GM23338 (cell line): ENCODE measurements at regions not wholly inside any gene's neighbourhood (a gene's known extent, or its start where the extent isn't known, plus 50 kb on each side); places are given as distances from the start of the nearest gene placed in this dataset.

Experiments
- ATAC-seq: fragments of 200-7000 bp; cut with Tn5 transposase; 3 replicates; pipeline ENCODE4 v1.9.1; 2020
- DNase-seq: peaks from one replicate; pipeline ENCODE4 v3.0.0-alpha.2; 2015; ENCODE audit warnings: low spot score
- H2AFZ ChIP-seq: fragments of 200-600 bp; sonication (generic); 2 replicates; pipeline ENCODE4 v1.8.0; 2016; ENCODE audit warnings: antibody characterized with exemption, mild to moderate bottlenecking, moderate library complexity
- H3F3A ChIP-seq: fragments of 200-600 bp; sonication (generic); replicated peaks from 2 replicates; pipeline ENCODE4 v1.8.0; 2017; ENCODE audit warnings: antibody characterized with exemption, mixed run types, low read depth
- H3K27ac ChIP-seq: fragments of 200-600 bp; sonication (generic); 2 replicates; pipeline ENCODE4 v1.6.1; 2016; ENCODE audit warnings: low read depth
- H3K27me3 ChIP-seq: fragments of 200-600 bp; sonication (generic); 2 replicates; pipeline ENCODE4 v1.8.0; 2016; ENCODE audit warnings: mild to moderate bottlenecking, mixed run types, moderate library complexity; ENCODE audit not compliant: insufficient read depth
- H3K36me3 ChIP-seq: fragments of 200-600 bp; sonication (generic); 2 replicates; pipeline ENCODE4 v1.8.0; 2016; ENCODE audit warnings: mild to moderate bottlenecking; ENCODE audit not compliant: insufficient read depth
- H3K4me1 ChIP-seq: fragments of 200-600 bp; sonication (generic); 2 replicates; pipeline ENCODE4 v1.8.0; 2016; ENCODE audit warnings: mild to moderate bottlenecking, moderate library complexity; ENCODE audit not compliant: insufficient read depth
- H3K4me2 ChIP-seq: fragments of 200-600 bp; sonication (generic); 2 replicates; pipeline ENCODE4 v1.7.1; 2017; ENCODE audit warnings: mixed run types
- H3K4me3 ChIP-seq: fragments of 200-600 bp; sonication (generic); 2 replicates; pipeline ENCODE4 v1.6.1; 2016; ENCODE audit warnings: mixed run types
- H3K79me2 ChIP-seq: fragments of 200-600 bp; sonication (generic); replicated peaks from 2 replicates; pipeline ENCODE4 v1.8.0; 2017; ENCODE audit warnings: mild to moderate bottlenecking; ENCODE audit not compliant: insufficient read depth
- H3K9me2 ChIP-seq: fragments of 200-600 bp; sonication (generic); 2 replicates; pipeline ENCODE4 v1.8.0; 2017; ENCODE audit not compliant: insufficient read depth
- H4K20me1 ChIP-seq: fragments of 200-600 bp; sonication (generic); replicated peaks from 2 replicates; pipeline ENCODE4 v1.8.0; 2017; ENCODE audit warnings: mild to moderate bottlenecking; ENCODE audit not compliant: insufficient read depth
- H3K27ac Mint-ChIP-seq: 2 replicates; pipeline ENCODE4 v1.8.0; 2020; ENCODE audit warnings: inconsistent platforms, mild to moderate bottlenecking, moderate library complexity, mixed read lengths
- H3K27me3 Mint-ChIP-seq: 3 replicates; pipeline ENCODE4 v1.8.0; 2022; ENCODE audit warnings: low read depth, mild to moderate bottlenecking, moderate library complexity, mixed read lengths, inconsistent platforms; ENCODE audit not compliant: insufficient read depth, poor library complexity
- H3K36me3 Mint-ChIP-seq: 3 replicates; pipeline ENCODE4 v1.8.0; 2021; ENCODE audit warnings: low read depth, mild to moderate bottlenecking, inconsistent platforms, moderate library complexity, mixed read lengths
- H3K4me1 Mint-ChIP-seq: 3 replicates; pipeline ENCODE4 v1.8.0; 2020; ENCODE audit warnings: mild to moderate bottlenecking, inconsistent platforms, mixed read lengths
- H3K4me3 Mint-ChIP-seq: 3 replicates; pipeline ENCODE4 v1.8.0; 2021; ENCODE audit warnings: moderate library complexity, mild to moderate bottlenecking, inconsistent platforms, mixed read lengths
- H3K9me3 Mint-ChIP-seq: 3 replicates; pipeline ENCODE4 v1.8.0; 2020; ENCODE audit warnings: moderate library complexity, mild to moderate bottlenecking, inconsistent platforms, mixed read lengths
- CTCF ChIP-seq, 2 experiments: fragments of 200-600 bp in 1 of 2; sonication (generic) in 1 of 2; conservative IDR thresholded peaks; 2 replicates each; pipeline versions ENCODE4 v1.5.1 to v1.6.1; 2016 to 2017; ENCODE audit warnings: antibody characterized with exemption in 2 of 2, low read depth in 2 of 2, mild to moderate bottlenecking in 2 of 2, moderate library complexity in 1 of 2
- ETS1 ChIP-seq: IDR thresholded peaks from 2 replicates; pipeline ENCODE4 v1.6.1; 2016; ENCODE audit warnings: antibody characterized with exemption
- NANOG ChIP-seq: IDR thresholded peaks from 2 replicates; pipeline ENCODE4 v1.6.1; 2016; ENCODE audit warnings: antibody characterized with exemption, borderline replicate concordance
- POLR2AphosphoS5 ChIP-seq: IDR thresholded peaks from 2 replicates; pipeline ENCODE4 v1.6.1; 2016; ENCODE audit warnings: antibody characterized with exemption, low read depth
- REST ChIP-seq: IDR thresholded peaks from one replicate; pipeline ENCODE4 v1.6.1; 2018; ENCODE audit warnings: antibody characterized with exemption; ENCODE audit not compliant: unreplicated experiment

GRCh38 chr16:65285128-65286048, 163.5 kb upstream of the CDH11 start:
- Histone ChIP-seq H4K20me1 (no peaks in the 10 kb centered on the region), H3K4me1 (peaks cover 40% of the 10 kb centered on the region), H3K9me2 (no peaks in the 10 kb centered on the region), H3K27ac (no peak overlapping the region), H2AFZ (no peak overlapping the region), H3F3A (no peaks in the 10 kb centered on the region), H3K4me3 (no peak overlapping the region), H3K27me3 (no peaks in the 10 kb centered on the region), H3K36me3 (no peaks in the 10 kb centered on the region), H3K79me2 (no peaks in the 10 kb centered on the region), H3K4me2 (no peak overlapping the region)
- no peak for TF ChIP-seq CTCF (conservative IDR thresholded peaks at IDR 0.05; ENCODE audit: low read depth in 2 of 2)
- no peak overlapping the region for H3K4me3 Mint-ChIP-seq
- DNase-seq (no peak), ATAC-seq (no peak)
- no peaks in the 10 kb centered on the region for H3K36me3 Mint-ChIP-seq
- H3K4me1 Mint-ChIP-seq: peaks cover 51% of the 10 kb centered on the region
- H3K27me3 Mint-ChIP-seq: peaks cover 3% of the 10 kb centered on the region
- no peak overlapping the region for H3K27ac Mint-ChIP-seq
- no peaks in the 10 kb centered on the region for H3K9me3 Mint-ChIP-seq

GRCh38 chr16:65284626-65285025, 162.8 kb upstream of the CDH11 start:
- Histone ChIP-seq H2AFZ (no peak overlapping the region), H3K27ac (no peak overlapping the region), H3K9me2 (0 out of 2 replicates have a peak, but pooled peaks cover 1% of the 10 kb centered on the region), H3K27me3 (no peaks in the 10 kb centered on the region), H3K4me1 (peaks cover 47% of the 10 kb centered on the region), H3F3A (no peaks in the 10 kb centered on the region), H3K79me2 (no peaks in the 10 kb centered on the region), H3K4me3 (no peak overlapping the region), H4K20me1 (no peaks in the 10 kb centered on the region), H3K36me3 (no peaks in the 10 kb centered on the region), H3K4me2 (no peak overlapping the region)
- no peak overlapping the region for H3K27ac Mint-ChIP-seq
- no peaks in the 10 kb centered on the region for H3K36me3 Mint-ChIP-seq
- no peaks in the 10 kb centered on the region; the same call in 2 of the 3 replicates for H3K9me3 Mint-ChIP-seq
- H3K4me1 Mint-ChIP-seq: peaks cover 55% of the 10 kb centered on the region
- H3K27me3 Mint-ChIP-seq: peaks cover 3% of the 10 kb centered on the region
- DNase-seq (no peak), ATAC-seq (no peak; the same call in 2 of the 3 replicates)
- H3K4me3 Mint-ChIP-seq: no peak overlapping the region
- TF ChIP-seq REST (no peak), ETS1 (no peak), POLR2AphosphoS5 (no peak), CTCF (conservative IDR thresholded peaks at IDR 0.05; ENCODE audit: low read depth in 2 of 2) (no peak), NANOG (no peak)
